Osteoblast (primary cell): ENCODE measurements at regions not wholly inside any gene's neighbourhood (a gene's known extent, or its start where the extent isn't known, plus 50 kb on each side); places are given as distances from the start of the nearest gene placed in this dataset.

Experiments
- DNase-seq: peaks from one replicate; pipeline ENCODE4 v3.0.0; 2011; ENCODE audit warnings: low spot score, mixed read lengths; ENCODE audit not compliant: insufficient read length; ENCODE audit errors: missing footprints
- H2AFZ ChIP-seq: 2 replicates; pipeline ENCODE4 v1.6.0; 2011; ENCODE audit warnings: mild to moderate bottlenecking, low read length
- H3K27ac ChIP-seq: 2 replicates; pipeline ENCODE4 v1.5.1; 2011; ENCODE audit warnings: mild to moderate bottlenecking, low read depth, low read length, moderate library complexity
- H3K27me3 ChIP-seq: 2 replicates; pipeline ENCODE4 v1.6.0; 2012; ENCODE audit warnings: mild to moderate bottlenecking, control low read depth, inconsistent platforms, low read length, moderate library complexity; ENCODE audit not compliant: insufficient read depth
- H3K36me3 ChIP-seq: 2 replicates; pipeline ENCODE4 v1.5.1; 2011; ENCODE audit warnings: mild to moderate bottlenecking, low read length, control low read depth, moderate library complexity; ENCODE audit not compliant: insufficient read depth
- H3K4me1 ChIP-seq: 2 replicates; pipeline ENCODE4 v1.5.1; 2011; ENCODE audit warnings: mild to moderate bottlenecking, low read length, control low read depth, moderate library complexity; ENCODE audit not compliant: insufficient read depth
- H3K4me2 ChIP-seq: 2 replicates; pipeline ENCODE4 v1.6.0; 2011; ENCODE audit warnings: mild to moderate bottlenecking, low read length; ENCODE audit not compliant: insufficient read depth
- H3K4me3 ChIP-seq: fragments of 200-600 bp; sonication (generic); 3 replicates; pipeline ENCODE4 v1.5.1; 2012; ENCODE audit warnings: mild to moderate bottlenecking, low read length, inconsistent platforms; ENCODE audit not compliant: insufficient read depth
- H3K79me2 ChIP-seq: 2 replicates; pipeline ENCODE4 v1.6.0; 2012; ENCODE audit warnings: mild to moderate bottlenecking, low read length, control low read depth, inconsistent platforms; ENCODE audit not compliant: insufficient read depth
- H3K9me3 ChIP-seq: 2 replicates; pipeline ENCODE4 v1.5.1; 2011; ENCODE audit warnings: low read depth, low read length, control low read depth
- H4K20me1 ChIP-seq: 2 replicates; pipeline ENCODE4 v1.6.0; 2012; ENCODE audit warnings: mild to moderate bottlenecking, low read length, control low read depth; ENCODE audit not compliant: insufficient read depth
- CTCF ChIP-seq: IDR thresholded peaks from 2 replicates; pipeline ENCODE4 v1.5.1; 2011; ENCODE audit warnings: mild to moderate bottlenecking, low read depth, low read length, moderate library complexity; ENCODE audit errors: extremely low read depth

GRCh38 chr7:51778121-51778520 is 461.5 kb upstream of the COBL start:
- Histone ChIP-seq H3K79me2 (no peaks in the 10 kb centered on the region), H3K9me3 (peaks cover 10% of the 10 kb centered on the region), H3K27me3 (no peaks in the 10 kb centered on the region), H3K4me3 (no peak overlapping the region), H2AFZ (no peak overlapping the region), H3K27ac (no peak overlapping the region), H4K20me1 (no peaks in the 10 kb centered on the region), H3K36me3 (no peaks in the 10 kb centered on the region), H3K4me2 (no peak overlapping the region), H3K4me1 (no peaks in the 10 kb centered on the region)
- no peak for DNase-seq
- TF ChIP-seq CTCF, result no peak

GRCh38 chr7:51774178-51774577 is 457.6 kb upstream of the COBL start:
- no peak for DNase-seq
- Histone ChIP-seq H3K4me1 (no peaks in the 10 kb centered on the region), H2AFZ (no peak overlapping the region), H3K4me3 (no peak overlapping the region), H3K36me3 (no peaks in the 10 kb centered on the region), H4K20me1 (no peaks in the 10 kb centered on the region), H3K27ac (no peak overlapping the region), H3K79me2 (no peaks in the 10 kb centered on the region), H3K27me3 (no peaks in the 10 kb centered on the region), H3K9me3 (peaks cover 12% of the 10 kb centered on the region), H3K4me2 (no peak overlapping the region)
- no peak for TF ChIP-seq CTCF

- no peak for TF ChIP-seq CTCF
- Histone ChIP-seq H3K4me2 (no peak overlapping the region), H2AFZ (no peak overlapping the region), H4K20me1 (no peaks in the 10 kb centered on the region), H3K79me2 (no peaks in the 10 kb centered on the region), H3K9me3 (peaks cover 12% of the 10 kb centered on the region), H3K4me1 (no peaks in the 10 kb centered on the region), H3K36me3 (no peaks in the 10 kb centered on the region), H3K4me3 (no peak overlapping the region), H3K27ac (no peak overlapping the region), H3K27me3 (no peaks in the 10 kb centered on the region)
- DNase-seq, result no peak
These were observed 455.6 kb upstream of the COBL start for GRCh38 chr7:51772190-51772589.

- no peaks in the 10 kb centered on the region for H3K27me3 ChIP-seq
- DNase-seq, result no peak
- H3K27ac ChIP-seq, result no peak overlapping the region
- H3K36me3 ChIP-seq, result no peaks in the 10 kb centered on the region
- H3K79me2 ChIP-seq, result no peaks in the 10 kb centered on the region
- H3K4me2 ChIP-seq, result no peak overlapping the region
- no peak for TF ChIP-seq CTCF
- no peaks in the 10 kb centered on the region for H3K4me1 ChIP-seq
- no peaks in the 10 kb centered on the region for H4K20me1 ChIP-seq
- peaks cover 2% of the 10 kb centered on the region for H3K9me3 ChIP-seq
- H2AFZ ChIP-seq, result no peak overlapping the region
- H3K4me3 ChIP-seq, result no peak overlapping the region
These were observed 448.4 kb upstream of the COBL start for GRCh38 chr7:51764976-51765375.
